ENCODE measurements at regions not wholly inside any gene's neighbourhood (a gene's known extent, or its start where the extent isn't known, plus 50 kb on each side); places are given as distances from the start of the nearest gene placed in this dataset.

DNA sequence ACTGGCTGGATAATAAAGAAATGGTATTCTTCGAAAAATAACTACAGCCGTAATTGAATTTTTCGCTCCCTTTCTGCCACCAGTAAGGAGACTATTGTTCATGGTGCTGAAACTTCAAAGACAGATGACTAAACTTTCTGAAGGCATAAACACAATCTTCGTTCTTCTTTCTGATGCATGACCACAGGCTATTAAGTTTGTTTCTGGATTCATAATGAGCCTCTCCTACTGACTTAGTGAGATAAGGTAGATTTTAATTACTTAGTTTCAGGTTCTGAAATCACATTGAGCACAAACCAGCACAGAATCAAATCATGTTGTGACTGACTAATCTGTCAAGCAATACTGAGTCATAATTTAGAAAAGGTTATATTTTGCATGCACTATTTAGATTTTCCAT lies 441.8 kb upstream of the CCNG1 start:
- H3K9ac ChIP-seq (ENCODE audit: low read depth, low read length) = no peak overlapping the region
- no peak overlapping the region for H3K27ac ChIP-seq (ENCODE audit: insufficient read depth, low read length)
- CTCF ChIA-PET = interaction anchor here (0.7 kb wide), 1 partner anchor 118 kb away, joined by 3 read pairs; no protein-coding TSS in a partner anchor
- no peak overlapping the region for H4K91ac ChIP-seq (ENCODE audit: insufficient read depth, low read depth, low read length)
- no peak overlapping the region for H2BK120ac ChIP-seq (ENCODE audit: low read depth, low read length)
- H3K27me3 ChIP-seq (ENCODE audit: control insufficient read depth, insufficient read depth, low read length) = no peaks in the 10 kb centered on the region
- no CpG with 5 or more reads among the region's 4 CpGs for WGBS, 2 experiments (ENCODE audit: extremely low coverage in 2 of 2, insufficient read length in 1 of 2)
- H4K5ac ChIP-seq (ENCODE audit: low read depth, low read length) = no peak overlapping the region
- no peak overlapping the region for H3K4me2 ChIP-seq (ENCODE audit: low read depth, low read length)
- H3K14ac ChIP-seq (replicated peaks; ENCODE audit: low read depth, low read length) = no peak overlapping the region
- H3K23ac ChIP-seq (ENCODE audit: low read depth, low read length) = no peak overlapping the region
- no peaks in the 10 kb centered on the region for H3K79me1 ChIP-seq (ENCODE audit: low read depth in 1 of 2, low read length in 2 of 2)
- no peak overlapping the region for H2AK5ac ChIP-seq (ENCODE audit: low read depth, low read length)
- BruUV-seq (replicated peaks) = no TSS peak
- no peaks in the 10 kb centered on the region for H3K9me3 ChIP-seq (ENCODE audit: control insufficient read depth, insufficient read depth, low read length)
- POLR2A ChIA-PET (ENCODE audit: unreplicated experiment) = no interaction called here
- no peak overlapping the region for H3K4me3 ChIP-seq (ENCODE audit: insufficient read depth, low read depth, low read length)
- H2AFZ ChIP-seq (replicated peaks; ENCODE audit: low read length, poor library complexity) = no peak overlapping the region
- no peak overlapping the region for H2AK9ac ChIP-seq (replicated peaks; ENCODE audit: low read depth, low read length, poor library complexity)
- no peak overlapping the region for H3K18ac ChIP-seq (ENCODE audit: low read depth, low read length)
- in situ Hi-C loops (cut with MboI; ENCODE audit: low sequenced_read_pairs) = no loop called here
- intact Hi-C loops (cut with micrococcal nuclease) = no loop called here
- no peak overlapping the region for H2BK15ac ChIP-seq (ENCODE audit: low read depth, low read length)
- H3K4me1 ChIP-seq (ENCODE audit: control insufficient read depth, insufficient read depth, low read length) = no peaks in the 10 kb centered on the region
- TF ChIP-seq MAFK (IDR thresholded peaks at IDR 0.05; ENCODE audit: low read depth, low read length) (no peak), SMC3 (IDR thresholded peaks at IDR 0.05; ENCODE audit: low read depth, low read length) (no peak), RFX5 (IDR thresholded peaks at IDR 0.05; ENCODE audit: low read depth, low read length) (no peak), MXI1 (IDR thresholded peaks at IDR 0.05; ENCODE audit: borderline replicate concordance, low read depth, low read length) (no peak), MAZ (IDR thresholded peaks at IDR 0.05; ENCODE audit: borderline replicate concordance, low read depth, low read length) (no peak), POLR2A (IDR thresholded peaks at IDR 0.05; ENCODE audit: low read depth, low read length) (no peak), RCOR1 (IDR thresholded peaks at IDR 0.05; ENCODE audit: insufficient replicate concordance, low read length) (no peak), BHLHE40 (IDR thresholded peaks at IDR 0.05; ENCODE audit: low read depth, low read length) (no peak), NFE2L2 (IDR thresholded peaks at IDR 0.05; ENCODE audit: low read depth, low read length) (no peak), CEBPB (IDR thresholded peaks at IDR 0.05; ENCODE audit: low read depth, low read length) (no peak)
- TF ChIP-seq, protein P1, sequence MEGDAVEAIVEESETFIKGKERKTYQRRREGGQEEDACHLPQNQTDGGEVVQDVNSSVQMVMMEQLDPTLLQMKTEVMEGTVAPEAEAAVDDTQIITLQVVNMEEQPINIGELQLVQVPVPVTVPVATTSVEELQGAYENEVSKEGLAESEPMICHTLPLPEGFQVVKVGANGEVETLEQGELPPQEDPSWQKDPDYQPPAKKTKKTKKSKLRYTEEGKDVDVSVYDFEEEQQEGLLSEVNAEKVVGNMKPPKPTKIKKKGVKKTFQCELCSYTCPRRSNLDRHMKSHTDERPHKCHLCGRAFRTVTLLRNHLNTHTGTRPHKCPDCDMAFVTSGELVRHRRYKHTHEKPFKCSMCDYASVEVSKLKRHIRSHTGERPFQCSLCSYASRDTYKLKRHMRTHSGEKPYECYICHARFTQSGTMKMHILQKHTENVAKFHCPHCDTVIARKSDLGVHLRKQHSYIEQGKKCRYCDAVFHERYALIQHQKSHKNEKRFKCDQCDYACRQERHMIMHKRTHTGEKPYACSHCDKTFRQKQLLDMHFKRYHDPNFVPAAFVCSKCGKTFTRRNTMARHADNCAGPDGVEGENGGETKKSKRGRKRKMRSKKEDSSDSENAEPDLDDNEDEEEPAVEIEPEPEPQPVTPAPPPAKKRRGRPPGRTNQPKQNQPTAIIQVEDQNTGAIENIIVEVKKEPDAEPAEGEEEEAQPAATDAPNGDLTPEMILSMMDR (conservative IDR thresholded peaks at IDR 0.05; ENCODE audit: low read depth, low read length) = no peak
- no peak overlapping the region for H4K8ac ChIP-seq (ENCODE audit: low read depth in 2 of 2, low read length in 2 of 2)
- DNase-seq (no peak), ATAC-seq (ENCODE audit: low read depth) (no peak)
- no peaks in the 10 kb centered on the region for H3K36me3 ChIP-seq (ENCODE audit: control insufficient read depth, insufficient read depth, low read length)
- no peak overlapping the region for H2BK5ac ChIP-seq (ENCODE audit: low read depth, low read length, poor library complexity, severe bottlenecking)
- H3K9me1 ChIP-seq (ENCODE audit: insufficient read depth, low read length) = no peaks in the 10 kb centered on the region
- H4K20me1 ChIP-seq (ENCODE audit: insufficient read depth, low read length) = no peaks in the 10 kb centered on the region
- dilution Hi-C loops (cut with HindIII; ENCODE audit: low sequenced_read_pairs, unreplicated experiment) = no loop called here
- H3K56ac ChIP-seq (ENCODE audit: extremely low read depth, insufficient read depth, low read length) = no peak overlapping the region
- H2BK20ac ChIP-seq (ENCODE audit: low read depth, low read length) = no peak overlapping the region
- no peak overlapping the region for H3K4ac ChIP-seq (ENCODE audit: low read depth, low read length)

Measured in IMR-90 (cell line).